Endothelial cell of umbilical vein (primary cell): ENCODE measurements at regions not wholly inside any gene's neighbourhood (a gene's known extent, or its start where the extent isn't known, plus 50 kb on each side); places are given as distances from the start of the nearest gene placed in this dataset.

Experiments
- BruUV-seq: library from RNA; stranded (reverse); fragments of 400-500 nt; replicated peaks from 2 replicates; lab custom pipeline; 2021; lab: Mats Ljungman, UMichigan
- CTCF ChIA-PET: fragments of 300-600, 350-600 bp; sonication (Branson Sonifier 250); formaldehyde crosslinking; loops from one replicate; lab custom pipeline; 2021; ENCODE audit warnings: antibody characterized with exemption, inconsistent platforms; lab: Charles Lee
- POLR2A ChIA-PET: fragments of 300-600, 350-600 bp; sonication (Branson Sonifier 250); formaldehyde crosslinking; loops from one replicate; lab custom pipeline; 2021; ENCODE audit warnings: antibody characterized with exemption, inconsistent platforms; lab: Charles Lee
- DNase-seq: peaks from one replicate; pipeline ENCODE4 v3.0.0-alpha.2; 2011; ENCODE audit warnings: low read depth, low spot score
- FAIRE-seq: peaks from 2 replicates; lab custom pipeline; 2011; peaks lifted over from hg19 to GRCh38; lab: Jason Lieb, UNC
- H2AFZ ChIP-seq: 2 replicates; pipeline ENCODE4 v1.6.0; 2012; ENCODE audit warnings: low read depth, low read length, control low read depth, inconsistent platforms
- H3K27ac ChIP-seq: 2 replicates; pipeline ENCODE4 v1.5.1; 2011; ENCODE audit warnings: low read depth, mild to moderate bottlenecking, control low read depth, low read length, moderate library complexity; ENCODE audit not compliant: insufficient read depth
- H3K27me3 ChIP-seq, 2 experiments: 2 replicates each; pipeline versions ENCODE4 v1.6.0 to v1.6.1; 2011; ENCODE audit warnings: low read length in 2 of 2, mixed read lengths in 1 of 2; ENCODE audit not compliant: control insufficient read depth in 2 of 2, insufficient read depth in 2 of 2
- H3K36me3 ChIP-seq, 2 experiments: 2 replicates in 1 of 2; 3 replicates in 1 of 2; pipeline ENCODE4 v1.5.1; 2011; ENCODE audit warnings: low read length in 2 of 2, mild to moderate bottlenecking in 1 of 2, moderate library complexity in 1 of 2; ENCODE audit not compliant: control insufficient read depth in 2 of 2, insufficient read depth in 2 of 2; ENCODE audit errors: extremely low read depth in 1 of 2
- H3K4me1 ChIP-seq: 3 replicates; pipeline ENCODE4 v1.5.1; 2011; ENCODE audit warnings: mild to moderate bottlenecking, low read length; ENCODE audit not compliant: control insufficient read depth, insufficient read depth; ENCODE audit errors: extremely low read depth
- H3K4me2 ChIP-seq: 2 replicates; pipeline ENCODE4 v1.6.1; 2011; ENCODE audit warnings: low read length, control low read depth, mixed read lengths; ENCODE audit not compliant: insufficient read depth
- H3K4me3 ChIP-seq, 3 experiments: fragments of 200-600 bp in 1 of 3; sonication (generic), shearing (Covaris generic) in 1 of 3; replicated peaks in 1 of 3; 2 replicates each; pipeline ENCODE4 v1.5.1; 2011 to 2016; ENCODE audit warnings: control low read depth in 3 of 3, low read length in 3 of 3, mild to moderate bottlenecking in 2 of 3, inconsistent platforms in 1 of 3, low read depth in 1 of 3, moderate library complexity in 1 of 3; ENCODE audit not compliant: insufficient read depth in 1 of 3
- H3K79me2 ChIP-seq: 2 replicates; pipeline ENCODE4 v1.6.0; 2012; ENCODE audit warnings: low read length, inconsistent platforms; ENCODE audit not compliant: control insufficient read depth, insufficient read depth
- H3K9ac ChIP-seq: replicated peaks from 2 replicates; pipeline ENCODE3; 2011; ENCODE audit warnings: low read length, control low read depth; ENCODE audit not compliant: insufficient read depth; ENCODE audit errors: extremely low read depth
- H3K9me1 ChIP-seq: replicated peaks from 3 replicates; pipeline ENCODE4 v1.6.0; 2011; ENCODE audit warnings: mild to moderate bottlenecking, low read length; ENCODE audit not compliant: control insufficient read depth, insufficient read depth; ENCODE audit errors: extremely low read depth
- H3K9me3 ChIP-seq: replicated peaks from 2 replicates; pipeline ENCODE4 v1.5.1; 2012; ENCODE audit warnings: low read length, inconsistent platforms; ENCODE audit not compliant: control insufficient read depth, insufficient read depth
- H4K20me1 ChIP-seq: replicated peaks from 2 replicates; pipeline ENCODE3; 2011; ENCODE audit warnings: mild to moderate bottlenecking, low read length; ENCODE audit not compliant: control insufficient read depth, insufficient read depth; ENCODE audit errors: extremely low read depth
- FOS ChIP-seq: IDR thresholded peaks from 2 replicates; pipeline ENCODE4 v1.6.1; 2011; ENCODE audit warnings: mild to moderate bottlenecking, low read length, moderate library complexity, borderline replicate concordance; ENCODE audit not compliant: insufficient read depth
- JUN ChIP-seq: IDR thresholded peaks from 2 replicates; pipeline ENCODE4 v1.6.1; 2011; ENCODE audit warnings: borderline replicate concordance, low read depth; ENCODE audit not compliant: insufficient read length, insufficient read depth
- POLR2A ChIP-seq: IDR thresholded peaks from 2 replicates; pipeline ENCODE4 v1.6.1; 2012; ENCODE audit warnings: low read depth, mild to moderate bottlenecking, control low read depth, low read length
- POLR2AphosphoS5 ChIP-seq: IDR thresholded peaks from 2 replicates; pipeline ENCODE4 v1.6.1; 2012; ENCODE audit warnings: low read depth, mild to moderate bottlenecking, control low read depth, low read length, moderate library complexity; ENCODE audit not compliant: insufficient read depth
- dilution Hi-C: fragments of 300-500 bp; cut with MboI; formaldehyde crosslinking; loops from one replicate; pipeline ENCODE4 v1.15.0; 2019; ENCODE audit warnings: low sequenced_read_pairs; ENCODE audit not compliant: extremely low pct_ligation_motif_present
- intact Hi-C: fragments of 100-400 bp; cut with micrococcal nuclease; formaldehyde crosslinking; loops from one replicate; pipeline ENCODE4 v1.10.0; 2022
- TF ChIP-seq, protein P1 (sequence below), 2 donors: IDR thresholded peaks; 1 replicate in 1 of 2; 2 replicates in 1 of 2; pipeline ENCODE4 v1.5.1; 2011; ENCODE audit warnings: low read length in 2 of 2, mild to moderate bottlenecking in 2 of 2, moderate library complexity in 2 of 2, control low read depth in 1 of 2, inconsistent platforms in 1 of 2, low read depth in 1 of 2; ENCODE audit not compliant: insufficient read depth in 1 of 2; ENCODE audit errors: extremely low read depth in 1 of 2

DNA sequence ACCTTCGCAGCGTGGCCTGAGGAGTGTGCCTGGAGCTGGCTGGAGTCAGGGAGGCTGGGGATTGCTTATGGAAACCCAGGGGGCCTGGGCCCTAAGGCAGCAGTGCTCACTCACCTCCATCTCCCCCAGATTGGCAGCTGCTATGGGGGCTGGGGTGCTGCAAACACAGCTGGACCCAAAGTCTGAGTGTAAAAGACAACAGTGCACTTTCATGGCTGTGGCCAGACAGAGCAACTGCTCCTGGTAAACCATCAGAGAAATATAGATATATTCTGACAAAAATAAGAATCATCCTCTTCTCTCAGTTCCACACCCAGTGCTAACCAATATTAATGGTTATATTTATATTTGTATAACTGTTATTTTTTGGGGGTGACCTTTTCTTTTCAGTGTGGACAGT, 123.9 kb downstream of the TENT4A start:
- ChIA-PET POLR2A (no interaction called here), CTCF (interaction anchor here (1.2 kb wide), 1 partner anchor 71 kb away, joined by 9 read pairs; no protein-coding TSS in a partner anchor)
- H3K4me2 ChIP-seq, result no peak overlapping the region
- H3K79me2 ChIP-seq, result no peaks in the 10 kb centered on the region
- H3K27ac ChIP-seq, result no peak overlapping the region
- no peaks in the 10 kb centered on the region for H3K9me3 ChIP-seq
- no peaks in the 10 kb centered on the region for H3K36me3 ChIP-seq
- no TSS peak for BruUV-seq
- intact Hi-C loops (loop anchor here (1.0 to 2.0 kb wide), 2 partner anchors 16 to 72 kb away; no protein-coding TSS in a partner anchor), dilution Hi-C loops (no loop called here)
- FAIRE-seq (no peak), DNase-seq (no peak)
- H2AFZ ChIP-seq, result no peak overlapping the region
- H3K4me3 ChIP-seq, result no peak overlapping the region
- H4K20me1 ChIP-seq, result no peaks in the 10 kb centered on the region
- no peak overlapping the region for H3K9ac ChIP-seq
- H3K4me1 ChIP-seq, result no peaks in the 10 kb centered on the region
- no peaks in the 10 kb centered on the region for H3K9me1 ChIP-seq
- H3K27me3 ChIP-seq, result no peaks in the 10 kb centered on the region
- no peak for TF ChIP-seq POLR2AphosphoS5

DNA sequence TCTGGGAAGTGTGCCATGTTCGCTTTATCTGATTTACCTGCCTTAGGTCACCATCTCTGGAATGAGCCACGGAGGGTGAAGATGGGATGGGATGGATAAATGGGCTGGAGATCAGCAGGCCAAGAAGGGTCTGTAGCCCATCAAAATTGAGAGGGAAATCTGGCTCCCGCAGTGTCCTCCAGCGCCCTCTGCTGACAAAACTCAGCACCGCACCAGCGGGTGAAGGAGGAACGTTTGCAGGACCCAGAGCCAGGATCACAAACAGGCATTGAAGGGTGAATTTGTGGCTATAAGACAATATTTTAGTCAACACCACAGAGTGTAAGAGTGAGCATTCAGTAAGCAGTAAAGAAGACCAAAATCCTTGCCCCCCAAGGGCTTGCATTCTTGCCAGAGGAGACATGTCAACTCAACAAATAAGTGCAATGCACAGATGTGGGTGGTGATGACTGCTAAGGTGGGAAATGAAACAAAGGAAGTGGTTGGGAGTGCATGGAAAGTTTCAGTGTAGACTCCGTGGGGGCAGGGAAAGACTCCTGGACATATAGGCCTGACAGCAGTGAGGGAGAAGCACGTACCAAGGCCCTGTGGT, 124.4 kb downstream of the TENT4A start:
- H2AFZ ChIP-seq, result no peak overlapping the region
- H3K9ac ChIP-seq, result no peak overlapping the region
- no peaks in the 10 kb centered on the region for H3K79me2 ChIP-seq
- no peaks in the 10 kb centered on the region for H3K36me3 ChIP-seq
- peak; percentile 67 for FAIRE-seq
- CTCF ChIA-PET, result no interaction called here
- BruUV-seq, result no TSS peak
- no peak overlapping the region for H3K27ac ChIP-seq
- dilution Hi-C loops, result no loop called here
- H3K4me1 ChIP-seq, result no peaks in the 10 kb centered on the region
- H3K27me3 ChIP-seq, result no peaks in the 10 kb centered on the region
- H3K9me3 ChIP-seq, result no peaks in the 10 kb centered on the region
- peak; percentile 25 for DNase-seq
- H3K9me1 ChIP-seq, result no peaks in the 10 kb centered on the region
- no peaks in the 10 kb centered on the region for H4K20me1 ChIP-seq
- intact Hi-C loops, result loop anchor here (1.0 to 2.0 kb wide), 2 partner anchors 17 to 72 kb away; no protein-coding TSS in a partner anchor
- POLR2A ChIA-PET, result no interaction called here
- H3K4me2 ChIP-seq, result no peak overlapping the region
- no peak overlapping the region for H3K4me3 ChIP-seq
- no peak for TF ChIP-seq JUN
- TF ChIP-seq FOS, result no peak
- TF ChIP-seq, protein P1, sequence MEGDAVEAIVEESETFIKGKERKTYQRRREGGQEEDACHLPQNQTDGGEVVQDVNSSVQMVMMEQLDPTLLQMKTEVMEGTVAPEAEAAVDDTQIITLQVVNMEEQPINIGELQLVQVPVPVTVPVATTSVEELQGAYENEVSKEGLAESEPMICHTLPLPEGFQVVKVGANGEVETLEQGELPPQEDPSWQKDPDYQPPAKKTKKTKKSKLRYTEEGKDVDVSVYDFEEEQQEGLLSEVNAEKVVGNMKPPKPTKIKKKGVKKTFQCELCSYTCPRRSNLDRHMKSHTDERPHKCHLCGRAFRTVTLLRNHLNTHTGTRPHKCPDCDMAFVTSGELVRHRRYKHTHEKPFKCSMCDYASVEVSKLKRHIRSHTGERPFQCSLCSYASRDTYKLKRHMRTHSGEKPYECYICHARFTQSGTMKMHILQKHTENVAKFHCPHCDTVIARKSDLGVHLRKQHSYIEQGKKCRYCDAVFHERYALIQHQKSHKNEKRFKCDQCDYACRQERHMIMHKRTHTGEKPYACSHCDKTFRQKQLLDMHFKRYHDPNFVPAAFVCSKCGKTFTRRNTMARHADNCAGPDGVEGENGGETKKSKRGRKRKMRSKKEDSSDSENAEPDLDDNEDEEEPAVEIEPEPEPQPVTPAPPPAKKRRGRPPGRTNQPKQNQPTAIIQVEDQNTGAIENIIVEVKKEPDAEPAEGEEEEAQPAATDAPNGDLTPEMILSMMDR (IDR thresholded peaks at IDR 0.05; ENCODE audit: extremely low read depth in 1 of 2, insufficient read depth in 1 of 2, low read depth in 1 of 2, low read length in 2 of 2), result peak; percentile 66 to 83
- no peak for TF ChIP-seq POLR2A
